ENCODE measurements at regions not wholly inside any gene's neighbourhood (a gene's known extent, or its start where the extent isn't known, plus 50 kb on each side); places are given as distances from the start of the nearest gene placed in this dataset.

DNA sequence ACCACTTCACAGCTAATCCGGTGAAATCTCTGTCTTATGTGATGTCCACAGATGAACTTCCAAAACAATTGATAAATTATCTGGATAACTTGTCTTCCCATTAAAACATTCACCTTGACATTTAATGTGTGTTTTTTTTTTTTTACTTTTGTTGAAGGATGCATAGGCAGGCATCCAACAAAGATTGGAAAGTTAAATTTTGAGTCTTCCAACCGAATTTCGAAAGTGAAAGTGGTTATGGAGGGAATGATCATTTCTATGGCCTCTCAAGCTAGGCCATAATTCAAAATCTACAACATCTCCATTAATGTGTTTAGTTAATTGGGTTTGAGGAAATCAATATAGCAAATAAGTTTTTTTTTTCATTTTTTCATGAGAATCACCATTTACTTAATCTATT lies 1495.5 kb upstream of the ACVR2A start:
- no peak for DNase-seq

DNA sequence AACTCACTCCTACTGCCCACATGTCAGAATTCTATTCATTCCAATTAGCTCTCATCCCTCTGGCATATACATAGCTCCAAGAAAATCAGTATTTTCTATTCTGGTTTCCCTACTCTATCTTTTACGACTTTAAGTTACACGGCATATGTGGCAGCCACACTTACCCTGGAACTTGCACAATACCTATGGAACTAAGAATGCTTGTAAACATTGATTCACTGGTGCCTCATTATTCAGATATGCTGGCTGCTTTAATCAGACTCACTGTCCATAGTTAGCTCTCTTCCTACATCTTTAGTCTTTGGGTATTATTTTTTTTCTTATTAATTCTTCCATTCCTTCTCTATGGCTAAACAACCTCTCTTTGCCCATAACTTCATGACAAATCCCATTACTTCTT lies 1519.9 kb upstream of the ACVR2A start:
- DNase-seq, result no peak

DNA sequence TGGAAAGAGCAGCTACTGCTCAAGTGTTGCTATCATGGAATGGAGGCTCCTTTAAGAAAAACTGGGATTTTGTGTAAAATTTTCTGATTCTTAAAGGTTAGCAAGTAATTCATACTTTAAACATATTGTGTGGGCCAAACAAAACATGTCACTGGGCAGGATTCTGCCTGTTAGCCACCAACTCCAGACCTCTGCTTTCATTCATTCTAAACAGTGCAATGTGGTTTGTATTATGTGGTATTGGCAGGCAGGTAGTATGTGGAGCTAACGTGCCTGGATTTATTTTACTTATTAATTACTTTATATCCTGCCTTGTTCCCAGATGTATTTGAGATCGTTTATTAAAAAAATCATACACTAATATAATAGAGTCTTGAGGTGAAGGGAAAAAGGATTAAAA lies 1521.3 kb upstream of the ACVR2A start:
- DNase-seq, result no peak

DNA sequence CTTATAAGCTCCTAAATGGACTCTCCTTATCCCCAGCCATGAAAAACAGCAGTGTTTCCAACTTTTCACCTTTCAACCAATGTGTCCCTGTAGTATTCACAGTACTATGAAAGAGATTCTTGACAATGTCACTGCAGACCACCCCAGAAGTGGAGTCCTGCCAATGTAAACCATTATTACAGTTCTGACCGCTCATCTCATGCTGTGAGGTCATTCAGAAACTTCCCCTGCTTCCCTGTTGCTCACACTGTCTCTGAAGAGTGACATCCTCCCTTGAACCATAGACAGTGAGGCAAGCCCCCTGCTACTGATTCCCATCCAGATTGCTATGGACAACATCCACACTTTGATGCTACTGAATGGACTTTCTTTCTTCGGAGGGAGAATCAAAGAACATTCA lies 1523.7 kb upstream of the ACVR2A start:
- no peak for DNase-seq

DNA sequence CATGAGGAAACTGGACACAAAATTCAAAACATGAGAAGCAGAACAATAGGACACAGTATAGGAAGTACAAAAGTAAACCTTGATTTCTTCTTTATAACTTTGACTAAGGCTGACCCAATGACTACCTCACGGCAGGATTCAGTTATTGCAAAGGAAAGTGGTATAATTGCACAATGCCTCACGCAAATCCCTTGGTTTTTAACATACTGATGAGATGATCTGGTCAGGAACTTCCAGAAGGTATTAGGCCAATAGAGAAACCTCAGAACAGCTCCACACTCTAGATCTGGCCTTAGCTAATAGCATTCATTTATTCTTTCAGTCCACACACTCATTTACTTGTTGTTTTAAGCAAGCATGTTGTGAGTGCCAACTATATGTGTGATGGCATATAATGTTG lies 1526.9 kb upstream of the ACVR2A start:
- no peak for DNase-seq

DNA sequence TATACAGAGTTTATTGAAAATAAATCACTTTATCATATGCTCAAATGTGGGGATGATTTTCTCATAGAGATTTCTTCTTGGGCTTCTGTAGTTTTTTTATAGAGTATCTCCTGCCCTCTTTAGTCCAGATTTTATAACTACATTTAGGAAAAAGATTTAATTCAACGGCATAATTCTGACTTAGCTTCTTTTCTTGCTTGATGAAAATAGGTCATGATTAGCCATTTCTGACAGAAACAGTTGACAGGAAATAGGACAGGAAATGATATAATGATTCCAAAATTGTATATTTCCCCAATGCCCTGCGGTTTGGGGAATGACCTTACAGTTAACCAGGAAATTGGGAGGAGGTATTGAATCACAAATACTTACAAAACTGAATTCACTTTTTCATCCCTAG lies 1531.9 kb upstream of the ACVR2A start:
- DNase-seq, result no peak

DNA sequence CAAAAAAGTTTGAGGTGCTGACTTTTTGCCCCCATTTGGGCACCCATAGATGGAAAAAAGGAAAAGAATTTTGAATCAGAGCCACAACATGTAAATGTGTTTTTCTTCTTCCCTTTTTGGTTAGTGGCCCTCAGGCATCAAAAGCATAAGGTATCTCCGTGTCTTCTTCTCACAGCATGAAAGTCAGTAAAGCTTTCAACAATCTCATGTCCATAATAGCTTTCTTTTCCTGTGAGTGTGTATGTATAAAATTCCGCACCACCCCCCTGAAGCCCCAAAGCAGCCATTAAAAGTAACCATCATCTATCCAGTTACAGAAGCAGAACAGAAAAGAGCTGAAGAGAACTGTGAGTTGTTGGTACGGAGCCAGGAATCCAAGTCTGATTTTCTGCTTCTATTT lies 1539.7 kb upstream of the ACVR2A start:
- no peak for DNase-seq

DNA sequence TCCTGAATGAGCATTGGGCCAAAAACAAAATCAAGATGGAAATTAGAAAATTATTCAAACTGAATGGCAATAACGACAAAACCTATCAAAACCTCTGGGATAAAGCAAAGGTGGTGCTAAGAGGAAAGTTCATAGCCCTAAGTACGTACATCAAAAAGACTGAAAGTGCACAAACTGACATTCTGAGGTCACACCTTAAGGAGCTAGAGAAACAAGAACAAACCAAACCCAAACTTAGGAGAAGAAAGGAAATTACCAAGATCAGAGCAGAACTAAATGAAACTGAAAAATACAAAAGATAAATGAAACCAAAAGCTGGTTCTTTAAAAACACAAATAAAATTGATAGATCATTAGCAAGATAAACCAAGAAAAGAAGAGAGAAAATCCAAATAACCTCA lies 1543.5 kb upstream of the ACVR2A start:
- DNase-seq, result no peak

DNA sequence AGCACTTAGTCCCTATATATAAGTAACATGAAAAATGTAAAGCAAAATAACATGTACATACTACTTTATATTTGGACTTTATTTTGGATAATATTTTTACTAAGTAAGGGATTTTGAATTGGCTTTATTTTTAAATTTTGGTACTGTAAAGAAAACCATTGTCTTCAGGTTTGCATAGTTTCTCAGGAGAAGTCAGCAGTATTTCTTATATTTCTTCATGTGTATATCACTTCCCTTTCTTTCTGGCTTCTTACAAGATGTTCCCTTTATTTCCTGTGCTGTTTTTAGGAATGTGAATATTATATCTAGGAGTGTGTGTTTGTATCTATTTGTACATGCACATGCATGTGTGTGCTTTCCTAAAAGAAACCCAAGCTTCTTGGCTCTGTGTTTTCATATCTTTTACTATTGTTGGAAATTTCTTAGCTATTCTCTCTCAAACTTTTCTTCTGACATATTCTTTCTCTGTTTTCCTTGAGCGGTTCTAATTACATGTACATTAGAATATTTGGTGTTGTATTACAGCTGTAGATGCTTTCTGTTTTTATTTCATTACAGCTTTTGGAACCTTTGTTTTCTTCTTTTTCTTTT lies 1549.7 kb upstream of the ACVR2A start:
- no peak for DNase-seq

DNA sequence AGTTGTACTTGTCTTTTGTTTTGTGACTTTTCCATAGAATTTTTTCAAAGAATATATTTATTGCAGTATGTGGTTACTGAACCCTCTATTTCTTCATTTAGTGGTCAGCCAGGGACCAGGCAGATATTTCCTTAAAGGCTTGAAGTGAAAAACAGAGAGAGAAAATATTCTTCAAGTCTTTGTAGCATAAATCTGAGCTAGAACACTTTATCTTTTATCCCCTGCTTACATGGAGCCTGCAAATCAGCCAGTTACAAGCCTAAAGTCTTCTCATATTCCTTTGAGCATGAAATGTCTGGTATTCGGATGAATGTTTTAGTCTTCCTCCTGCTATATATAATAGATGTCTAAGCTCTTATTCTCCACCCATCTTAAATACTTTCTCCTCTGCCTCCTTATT lies 1557.5 kb upstream of the ACVR2A start:
- no peak for DNase-seq

DNA sequence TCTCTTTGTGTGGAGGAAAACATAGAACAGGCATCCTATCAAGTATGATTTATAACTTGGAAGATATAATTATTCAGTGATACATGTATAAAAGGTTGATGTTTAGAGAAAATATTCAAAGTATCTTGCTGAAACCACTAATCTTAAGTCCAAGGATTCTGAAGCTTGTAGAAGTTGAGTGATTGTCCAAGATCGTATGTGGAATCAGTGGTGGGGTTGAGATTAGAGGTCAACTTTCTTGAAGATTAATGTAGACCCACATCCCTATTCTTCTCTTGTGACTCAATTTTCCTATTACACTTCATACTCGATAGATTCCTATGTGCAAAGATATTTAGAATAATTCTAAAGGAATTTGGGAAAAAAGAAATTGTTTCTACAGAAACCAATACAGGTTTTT lies 1565.9 kb upstream of the ACVR2A start:
- no peak for DNase-seq

DNA sequence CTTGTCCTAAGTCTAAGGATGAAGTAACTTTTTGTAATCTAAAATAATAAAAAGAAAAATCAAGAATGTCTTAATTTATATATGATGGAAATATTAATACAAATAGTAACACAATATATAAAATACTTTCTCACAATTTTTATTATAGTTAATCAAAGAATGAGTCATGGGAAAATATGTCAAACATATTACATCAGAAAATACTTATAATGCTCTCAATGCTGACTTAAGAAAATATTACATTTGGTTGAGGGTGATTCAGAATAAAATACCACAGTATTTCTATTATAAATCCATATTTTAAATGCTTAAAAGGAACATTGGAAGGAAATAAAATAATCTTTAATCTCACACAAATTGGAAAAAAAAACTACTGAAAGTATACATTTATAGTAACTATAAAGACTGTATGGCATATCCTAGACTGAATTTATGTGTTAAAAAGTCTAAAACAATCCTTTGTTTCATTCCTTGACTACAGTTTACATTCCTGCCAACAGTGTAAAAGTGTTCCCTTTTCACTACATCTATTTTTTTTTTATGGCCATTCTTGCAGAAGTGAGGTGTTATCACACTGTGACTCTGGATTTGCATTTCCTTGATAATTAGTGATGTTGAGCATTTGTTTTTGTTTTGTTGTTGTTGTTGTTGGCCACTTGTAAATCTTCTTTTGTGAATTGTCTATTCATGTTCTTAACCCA lies 1573.5 kb upstream of the ACVR2A start:
- DNase-seq, result no peak

DNA sequence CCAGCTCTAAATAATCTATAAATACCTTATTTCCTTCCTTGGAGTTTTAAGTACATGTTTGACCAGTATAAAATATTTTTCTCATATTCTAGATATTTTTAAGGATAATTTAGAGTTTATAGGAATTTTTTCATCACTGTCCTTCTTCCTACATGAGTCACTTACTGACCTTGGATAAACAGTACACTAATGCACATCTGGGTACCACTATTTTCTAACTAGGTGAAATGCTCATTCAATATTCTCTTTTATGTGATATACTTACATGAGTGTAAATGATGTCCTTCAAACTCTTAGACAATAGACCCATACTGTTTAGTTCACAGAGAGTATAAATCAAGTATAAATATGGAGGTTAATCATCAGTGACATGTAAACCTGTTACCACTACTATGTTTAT lies 1574.2 kb upstream of the ACVR2A start:
- no peak for DNase-seq

DNA sequence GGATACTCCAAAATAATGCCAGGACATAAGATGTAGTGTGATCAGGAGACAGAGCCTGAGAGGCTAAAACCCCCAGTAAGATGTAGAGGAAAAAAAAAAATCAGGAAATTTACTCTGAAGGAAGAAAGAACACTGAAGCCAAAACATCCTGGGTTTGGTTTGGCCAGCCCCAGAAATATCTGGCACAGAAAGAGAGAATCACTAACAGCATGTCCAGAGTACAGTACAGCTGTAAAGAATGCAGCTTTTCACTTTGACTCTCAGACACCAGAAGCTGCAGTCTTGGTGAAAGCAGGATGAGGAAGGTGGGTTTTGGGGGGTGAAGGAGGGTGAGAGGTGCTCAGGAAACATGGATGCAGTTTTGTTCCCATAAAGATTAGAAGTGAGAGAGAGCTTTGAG lies 1577.7 kb upstream of the ACVR2A start:
- no peak for DNase-seq

DNA sequence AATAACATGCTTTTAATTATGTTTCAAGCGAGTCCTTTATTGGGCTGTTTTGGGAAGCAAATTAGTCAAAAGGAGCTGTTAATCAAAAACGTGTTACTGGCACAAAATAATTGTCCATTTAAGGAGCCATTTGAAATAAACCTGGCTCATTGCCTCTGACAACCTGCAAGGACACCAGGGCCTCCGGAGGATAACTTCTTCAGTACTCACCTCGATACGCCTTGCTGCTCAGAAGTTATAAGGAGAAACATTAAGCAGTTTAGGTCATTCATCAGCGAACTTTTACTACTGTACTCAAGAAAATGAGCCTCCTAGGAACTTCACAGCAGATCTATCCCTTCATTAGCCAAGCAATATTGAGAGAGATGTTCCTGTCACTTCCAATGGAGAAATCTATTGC lies 1579.2 kb upstream of the ACVR2A start:
- DNase-seq, result no peak

DNA sequence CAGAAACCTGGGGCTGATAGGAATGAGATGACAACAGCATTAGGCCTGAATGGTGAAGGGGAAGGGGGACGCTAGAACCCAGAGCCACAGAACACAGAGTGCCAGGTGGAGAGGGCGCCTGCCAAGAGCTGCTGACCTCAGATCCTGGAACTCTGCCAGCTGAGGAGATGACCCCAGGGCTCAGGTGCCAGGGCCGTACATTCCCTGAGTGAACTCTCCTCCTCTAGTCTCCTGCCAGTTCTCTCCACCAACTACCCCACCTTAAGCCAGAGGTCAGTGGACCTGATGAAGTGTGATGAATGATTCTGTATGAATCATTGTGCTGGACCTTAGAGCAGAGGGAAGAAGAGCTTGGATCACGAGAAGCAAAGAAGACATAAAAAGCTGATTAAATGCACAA lies 1582.2 kb upstream of the ACVR2A start:
- no peak for DNase-seq

DNA sequence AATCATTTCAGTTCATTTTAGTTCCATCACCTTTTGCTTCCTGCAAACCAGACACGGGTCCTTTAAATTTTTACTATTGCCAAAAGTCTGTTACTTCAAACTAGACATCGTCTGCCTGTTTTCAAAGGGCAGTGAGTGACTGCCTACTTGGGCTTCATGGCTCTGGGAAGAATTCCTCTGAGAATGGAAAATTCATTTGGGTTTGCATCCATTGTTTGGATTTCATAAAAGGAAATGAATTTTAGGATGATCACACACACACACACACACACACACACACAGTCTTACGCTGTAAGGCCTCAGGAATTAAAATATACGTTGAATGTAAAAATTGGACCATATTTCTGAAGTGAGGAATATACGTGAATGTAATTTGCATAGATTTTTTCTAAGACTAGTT lies 1584.3 kb upstream of the ACVR2A start:
- no peak for DNase-seq

DNA sequence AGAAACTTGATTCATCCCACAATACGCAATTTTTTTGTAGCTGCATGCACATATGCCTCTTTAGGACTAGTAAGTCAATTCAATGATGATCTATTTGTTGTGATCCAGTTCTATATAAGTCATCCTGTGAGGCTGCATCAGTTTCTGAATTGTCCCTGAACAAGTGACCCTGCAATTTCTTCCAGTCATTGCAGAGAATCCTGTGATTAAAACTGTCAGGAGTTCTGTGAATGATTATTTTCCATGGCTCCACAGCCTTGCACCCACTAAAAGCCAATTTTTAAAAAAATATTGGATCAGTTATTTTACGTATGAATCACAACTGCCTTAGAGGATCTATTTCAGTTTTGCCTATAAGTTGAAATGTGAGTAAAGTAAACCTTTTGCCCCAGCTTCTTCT lies 1585.0 kb upstream of the ACVR2A start:
- DNase-seq, result no peak

DNA sequence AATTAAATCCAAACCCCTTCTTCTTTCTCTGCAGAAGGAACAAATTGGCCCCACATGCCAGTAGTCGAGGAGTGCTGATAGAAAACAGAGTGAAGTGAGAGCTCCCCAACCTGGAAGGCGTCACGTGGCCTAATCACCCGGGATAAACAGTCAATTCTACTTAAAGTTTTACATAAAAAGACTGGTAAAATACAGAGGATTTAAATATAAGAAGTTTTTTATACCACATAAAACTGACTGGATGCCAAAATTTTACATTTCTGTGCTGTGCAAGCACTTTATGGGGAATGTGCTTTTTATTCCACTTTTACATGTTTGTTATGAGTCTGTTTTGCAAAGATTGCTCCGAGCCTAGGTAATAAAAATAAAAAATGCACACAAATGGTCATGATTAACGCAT lies 1586.8 kb upstream of the ACVR2A start:
- DNase-seq, result no peak

DNA sequence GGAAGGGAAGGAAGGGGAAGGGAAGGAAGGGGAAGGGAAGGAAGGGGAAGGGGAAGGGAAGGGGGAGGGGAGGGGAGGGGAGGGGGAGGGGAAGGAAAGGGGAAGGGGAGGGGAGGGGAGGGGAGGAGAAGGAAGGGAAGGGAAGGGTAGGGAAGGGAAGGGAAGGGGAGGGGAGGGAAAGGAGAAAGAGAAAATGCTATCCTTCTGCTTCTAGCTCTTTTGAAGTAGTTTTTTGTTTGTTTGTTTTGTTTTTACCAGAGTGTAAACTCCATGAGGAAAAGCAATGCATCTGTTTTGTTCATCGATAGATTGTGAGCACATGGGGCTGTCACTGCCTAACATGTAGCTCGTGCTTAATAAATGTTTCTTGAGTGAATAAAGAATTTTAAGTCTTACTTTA lies 1592.7 kb upstream of the ACVR2A start:
- DNase-seq, result no peak

DNA sequence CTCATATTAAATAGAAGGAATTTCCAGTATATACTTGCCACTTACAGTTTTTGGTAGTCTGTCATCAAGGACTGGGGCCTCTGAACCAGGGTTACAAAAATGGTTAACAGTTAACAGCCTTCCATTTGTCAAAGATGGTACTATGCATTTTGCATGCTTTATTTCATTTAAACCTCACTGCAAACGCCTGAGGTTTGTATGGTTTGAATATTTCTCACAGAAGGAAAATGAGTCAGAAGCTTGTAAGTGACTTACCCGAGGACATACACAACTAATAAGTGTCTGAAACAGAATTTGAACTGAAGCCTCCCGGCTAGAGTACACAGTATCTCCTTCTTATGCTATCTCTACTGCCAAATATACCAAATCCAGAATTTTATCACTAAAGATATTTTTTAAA lies 1593.5 kb upstream of the ACVR2A start:
- no peak for DNase-seq

DNA sequence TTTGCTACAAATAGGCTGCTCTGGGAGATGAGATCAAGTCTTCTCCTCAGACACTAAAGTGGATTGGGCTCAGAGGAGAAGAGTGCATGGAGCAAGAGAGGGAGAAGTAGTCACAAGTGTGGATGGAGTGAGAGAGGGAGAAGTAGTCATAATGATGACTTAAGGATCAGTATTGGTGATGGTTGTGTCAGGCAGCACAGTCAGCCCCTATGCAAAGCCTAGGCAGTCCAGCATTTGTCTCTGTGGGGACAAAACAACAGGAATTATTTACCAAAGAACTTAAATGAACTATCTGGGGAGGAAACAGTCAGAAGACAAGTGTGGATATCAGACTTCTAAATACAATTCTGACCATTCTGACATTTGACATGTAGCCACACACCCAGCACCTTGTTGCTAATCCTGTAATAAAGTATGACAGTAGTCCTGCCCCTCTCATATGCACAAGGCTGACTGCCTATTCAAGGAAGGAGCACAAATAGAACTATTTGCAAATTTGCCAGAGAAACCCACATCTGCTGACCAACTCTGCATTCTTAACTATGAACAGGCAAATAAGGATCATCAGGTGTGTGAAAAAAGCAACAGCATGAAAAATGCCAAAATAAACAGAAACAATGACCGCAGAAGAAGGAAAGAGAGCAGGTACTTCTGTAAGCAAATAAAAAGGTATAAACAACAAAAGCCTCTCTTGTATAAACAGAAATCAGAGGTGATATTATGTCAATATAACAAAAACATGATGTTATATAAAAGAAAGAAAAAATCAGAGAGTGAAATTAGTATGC lies 1597.9 kb upstream of the ACVR2A start:
- no peak for DNase-seq

DNA sequence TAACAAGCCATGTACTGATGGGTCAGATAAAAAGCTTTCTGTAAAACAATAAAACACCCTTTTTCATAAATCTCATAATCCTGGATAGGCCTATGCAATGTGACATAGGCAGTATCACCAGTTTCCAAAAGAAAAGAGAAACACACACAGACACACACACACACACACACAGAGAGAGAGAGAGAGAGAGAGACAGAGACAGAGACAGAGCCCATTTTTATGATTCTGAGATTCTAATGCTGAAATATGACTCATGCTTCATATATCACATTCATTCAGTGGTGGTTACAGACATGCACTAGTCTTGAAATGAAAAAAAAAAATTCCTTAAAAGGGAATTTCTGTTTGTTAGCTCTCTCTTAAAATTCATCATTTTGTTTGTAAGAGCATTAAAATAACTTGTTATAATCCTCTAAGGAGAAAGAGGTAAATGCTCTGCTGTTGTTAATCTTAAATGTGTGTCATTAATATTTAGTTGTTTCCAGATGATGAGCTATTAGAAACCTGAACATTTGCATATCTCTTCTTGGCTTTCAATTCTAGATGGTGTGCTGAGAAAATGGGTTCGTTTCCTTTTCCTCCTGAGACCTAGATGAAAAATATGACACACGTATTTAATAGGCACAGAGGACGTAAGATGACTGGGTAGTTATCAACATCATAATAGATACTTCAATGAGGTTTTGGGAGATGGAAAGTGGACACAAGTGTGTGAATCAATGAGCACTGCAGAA lies 1598.7 kb upstream of the ACVR2A start:
- no peak for DNase-seq

DNA sequence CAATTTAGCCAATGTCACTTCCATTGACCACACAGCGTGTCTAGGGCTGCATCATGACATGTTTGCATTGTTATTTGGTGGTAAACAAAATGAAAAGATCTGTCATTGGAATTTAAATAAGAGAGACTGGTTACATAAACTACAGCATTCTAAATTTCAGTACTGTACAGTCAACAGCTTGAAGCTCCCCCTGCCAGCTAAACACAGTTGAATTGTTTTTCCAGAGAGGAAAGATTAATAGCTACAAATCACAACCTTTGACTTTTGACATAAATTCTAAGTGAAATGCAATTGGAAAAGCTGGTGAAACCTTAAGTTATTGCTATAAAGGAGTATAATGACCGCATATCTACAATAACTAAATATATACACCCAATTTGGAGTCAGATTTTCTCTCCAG lies 1600.0 kb upstream of the ACVR2A start:
- no peak for DNase-seq

Measured in activated gamma-delta T cell (primary cell).